Transverse colon (tissue), 3 donors: ENCODE measurements at regions not wholly inside any gene's neighbourhood (a gene's known extent, or its start where the extent isn't known, plus 50 kb on each side); places are given as distances from the start of the nearest gene placed in this dataset.

Experiments used
- CTCF ChIP-seq, 5 experiments: fragments of 200-600 bp in 3 of 5; fragments of 450-650 bp in 2 of 5; sonication (generic) in 3 of 5; IDR thresholded peaks; 1 replicate in 2 of 5; 2 replicates in 3 of 5; pipeline ENCODE4 v1.5.1; 2016 to 2017; ENCODE audit warnings: antibody characterized with exemption in 5 of 5, inconsistent platforms in 3 of 5, mild to moderate bottlenecking in 2 of 5, moderate library complexity in 1 of 5
- EP300 ChIP-seq: sonication (generic); formaldehyde crosslinking; IDR thresholded peaks from one replicate; pipeline ENCODE4 v1.6.1; 2017; ENCODE audit warnings: antibody characterized with exemption, low read depth

GRCh38 chr12:92235703-92236472 is 90.2 kb upstream of the BTG1 start:
- TF ChIP-seq CTCF (IDR thresholded peaks at IDR 0.05) (no peak), EP300 (no peak)
